ENCODE measurements at regions not wholly inside any gene's neighbourhood (a gene's known extent, or its start where the extent isn't known, plus 50 kb on each side); places are given as distances from the start of the nearest gene placed in this dataset.

- H3K4me3 ChIP-seq (ENCODE audit: low read depth in 1 of 3, low read length in 3 of 3), result no peak overlapping the region
- 60% methylated on average over 2 of the region's 2 CpGs for WGBS
- no peaks in the 10 kb centered on the region for H3K36me3 ChIP-seq (ENCODE audit: control insufficient read depth in 4 of 4, insufficient read depth in 3 of 4, low read depth in 1 of 4, low read length in 3 of 4)
- TF ChIP-seq, protein P1, sequence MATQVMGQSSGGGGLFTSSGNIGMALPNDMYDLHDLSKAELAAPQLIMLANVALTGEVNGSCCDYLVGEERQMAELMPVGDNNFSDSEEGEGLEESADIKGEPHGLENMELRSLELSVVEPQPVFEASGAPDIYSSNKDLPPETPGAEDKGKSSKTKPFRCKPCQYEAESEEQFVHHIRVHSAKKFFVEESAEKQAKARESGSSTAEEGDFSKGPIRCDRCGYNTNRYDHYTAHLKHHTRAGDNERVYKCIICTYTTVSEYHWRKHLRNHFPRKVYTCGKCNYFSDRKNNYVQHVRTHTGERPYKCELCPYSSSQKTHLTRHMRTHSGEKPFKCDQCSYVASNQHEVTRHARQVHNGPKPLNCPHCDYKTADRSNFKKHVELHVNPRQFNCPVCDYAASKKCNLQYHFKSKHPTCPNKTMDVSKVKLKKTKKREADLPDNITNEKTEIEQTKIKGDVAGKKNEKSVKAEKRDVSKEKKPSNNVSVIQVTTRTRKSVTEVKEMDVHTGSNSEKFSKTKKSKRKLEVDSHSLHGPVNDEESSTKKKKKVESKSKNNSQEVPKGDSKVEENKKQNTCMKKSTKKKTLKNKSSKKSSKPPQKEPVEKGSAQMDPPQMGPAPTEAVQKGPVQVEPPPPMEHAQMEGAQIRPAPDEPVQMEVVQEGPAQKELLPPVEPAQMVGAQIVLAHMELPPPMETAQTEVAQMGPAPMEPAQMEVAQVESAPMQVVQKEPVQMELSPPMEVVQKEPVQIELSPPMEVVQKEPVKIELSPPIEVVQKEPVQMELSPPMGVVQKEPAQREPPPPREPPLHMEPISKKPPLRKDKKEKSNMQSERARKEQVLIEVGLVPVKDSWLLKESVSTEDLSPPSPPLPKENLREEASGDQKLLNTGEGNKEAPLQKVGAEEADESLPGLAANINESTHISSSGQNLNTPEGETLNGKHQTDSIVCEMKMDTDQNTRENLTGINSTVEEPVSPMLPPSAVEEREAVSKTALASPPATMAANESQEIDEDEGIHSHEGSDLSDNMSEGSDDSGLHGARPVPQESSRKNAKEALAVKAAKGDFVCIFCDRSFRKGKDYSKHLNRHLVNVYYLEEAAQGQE (IDR thresholded peaks at IDR 0.05), result no peak
- TF ChIP-seq EGR1 (IDR thresholded peaks at IDR 0.05; ENCODE audit: low read depth in 2 of 2), result no peak
- no peak for TF ChIP-seq JUND (IDR thresholded peaks at IDR 0.05)
- TF ChIP-seq FOXA1 (IDR thresholded peaks at IDR 0.05), result no peak
- no peak for TF ChIP-seq SP1 (IDR thresholded peaks at IDR 0.05)
- TF ChIP-seq NR2F2 (IDR thresholded peaks at IDR 0.05), result no peak
- TF ChIP-seq HNF4A (conservative IDR thresholded peaks at IDR 0.05), result no peak
- H3K27me3 ChIP-seq (ENCODE audit: control insufficient read depth in 4 of 4, insufficient read depth in 4 of 4, low read length in 3 of 4), result no peaks in the 10 kb centered on the region
- no peak overlapping the region for H3K9ac ChIP-seq (ENCODE audit: low read depth in 1 of 2, low read length in 2 of 2)
- no peaks in the 10 kb centered on the region for H3K4me1 ChIP-seq (ENCODE audit: control insufficient read depth in 4 of 4, insufficient read depth in 4 of 4, low read length in 3 of 4)
- H3K9me3 ChIP-seq (ENCODE audit: control insufficient read depth in 4 of 4, low read length in 3 of 4), result no peaks in the 10 kb centered on the region
- DNase-seq (ENCODE audit: low spot score), result no peak
- no peak overlapping the region for H3K27ac ChIP-seq (ENCODE audit: low read depth in 1 of 2, low read length in 2 of 2)
These were observed 374.4 kb downstream of the SPRY2 start for GRCh38 chr13:79966493-79966895.

GRCh38 chr13:79966059-79966458 is 374.9 kb downstream of the SPRY2 start:
- no peak for DNase-seq (ENCODE audit: low spot score)
- WGBS, result 90% methylated on average over 3 of the region's 3 CpGs
- Histone ChIP-seq H3K4me3 (ENCODE audit: low read depth in 1 of 3, low read length in 3 of 3) (no peak overlapping the region), H3K9me3 (ENCODE audit: control insufficient read depth in 4 of 4, low read length in 3 of 4) (no peaks in the 10 kb centered on the region), H3K4me1 (ENCODE audit: control insufficient read depth in 4 of 4, insufficient read depth in 4 of 4, low read length in 3 of 4) (no peaks in the 10 kb centered on the region), H3K36me3 (ENCODE audit: control insufficient read depth in 4 of 4, insufficient read depth in 3 of 4, low read depth in 1 of 4, low read length in 3 of 4) (no peaks in the 10 kb centered on the region), H3K27me3 (ENCODE audit: control insufficient read depth in 4 of 4, insufficient read depth in 4 of 4, low read length in 3 of 4) (no peaks in the 10 kb centered on the region), H3K27ac (ENCODE audit: low read depth in 1 of 2, low read length in 2 of 2) (no peak overlapping the region), H3K9ac (ENCODE audit: low read depth in 1 of 2, low read length in 2 of 2) (no peak overlapping the region)
- TF ChIP-seq TAF1 (conservative IDR thresholded peaks at IDR 0.05) (no peak), NR2F2 (IDR thresholded peaks at IDR 0.05) (no peak), GABPA (IDR thresholded peaks at IDR 0.05 in 1 of 2, conservative IDR thresholded peaks at IDR 0.05 in 1 of 2) (no peak), HNF4G (IDR thresholded peaks at IDR 0.05) (no peak), EGR1 (IDR thresholded peaks at IDR 0.05; ENCODE audit: low read depth in 2 of 2) (no peak), CTCF (IDR thresholded peaks at IDR 0.05; ENCODE audit: low read depth, low read length, missing input control) (no peak), JUND (IDR thresholded peaks at IDR 0.05) (no peak), MAX (IDR thresholded peaks at IDR 0.05) (no peak), HNF4A (conservative IDR thresholded peaks at IDR 0.05) (no peak), RAD21 (IDR thresholded peaks at IDR 0.05) (no peak), FOXA1 (IDR thresholded peaks at IDR 0.05) (no peak)
- TF ChIP-seq, protein P2, sequence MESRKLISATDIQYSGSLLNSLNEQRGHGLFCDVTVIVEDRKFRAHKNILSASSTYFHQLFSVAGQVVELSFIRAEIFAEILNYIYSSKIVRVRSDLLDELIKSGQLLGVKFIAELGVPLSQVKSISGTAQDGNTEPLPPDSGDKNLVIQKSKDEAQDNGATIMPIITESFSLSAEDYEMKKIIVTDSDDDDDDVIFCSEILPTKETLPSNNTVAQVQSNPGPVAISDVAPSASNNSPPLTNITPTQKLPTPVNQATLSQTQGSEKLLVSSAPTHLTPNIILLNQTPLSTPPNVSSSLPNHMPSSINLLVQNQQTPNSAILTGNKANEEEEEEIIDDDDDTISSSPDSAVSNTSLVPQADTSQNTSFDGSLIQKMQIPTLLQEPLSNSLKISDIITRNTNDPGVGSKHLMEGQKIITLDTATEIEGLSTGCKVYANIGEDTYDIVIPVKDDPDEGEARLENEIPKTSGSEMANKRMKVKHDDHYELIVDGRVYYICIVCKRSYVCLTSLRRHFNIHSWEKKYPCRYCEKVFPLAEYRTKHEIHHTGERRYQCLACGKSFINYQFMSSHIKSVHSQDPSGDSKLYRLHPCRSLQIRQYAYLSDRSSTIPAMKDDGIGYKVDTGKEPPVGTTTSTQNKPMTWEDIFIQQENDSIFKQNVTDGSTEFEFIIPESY (IDR thresholded peaks at IDR 0.05), result no peak
- TF ChIP-seq, protein P3, sequence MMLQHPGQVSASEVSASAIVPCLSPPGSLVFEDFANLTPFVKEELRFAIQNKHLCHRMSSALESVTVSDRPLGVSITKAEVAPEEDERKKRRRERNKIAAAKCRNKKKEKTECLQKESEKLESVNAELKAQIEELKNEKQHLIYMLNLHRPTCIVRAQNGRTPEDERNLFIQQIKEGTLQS (IDR thresholded peaks at IDR 0.05), result no peak

Data from liver (tissue), 8 donors.